HG03469 (cell line): ENCODE measurements at regions not wholly inside any gene's neighbourhood (a gene's known extent, or its start where the extent isn't known, plus 50 kb on each side); places are given as distances from the start of the nearest gene placed in this dataset.
"Not testable (repeated sequence)": the region's sequence is repeated elsewhere in the genome, so short reads cannot be mapped to it uniquely, and the experiment has no call there.

Source experiments
- ATAC-seq: cut with Tn5 transposase; IDR thresholded peaks from one replicate; pipeline ENCODE4 v1.9.1; 2021; ENCODE audit warnings: mild to moderate bottlenecking, moderate library complexity, moderate number of reproducible peaks; ENCODE audit not compliant: unreplicated experiment

- ATAC-seq = no peak
Observed at GRCh38 chr21:28487455-28488070, 505.1 kb downstream of the LTN1 start.

GRCh38 chr21:28485301-28486022, 507.2 kb downstream of the LTN1 start:
- no peak for ATAC-seq

GRCh38 chr21:28483301-28484035, 509.2 kb downstream of the LTN1 start:
- no peak for ATAC-seq

- no peak for ATAC-seq
Observed at GRCh38 chr21:28482657-28483056, 510.0 kb downstream of the LTN1 start.

GRCh38 chr21:28480470-28480869, 512.2 kb downstream of the LTN1 start:
- ATAC-seq = peak; percentile 65

- peak; percentile 45 for ATAC-seq
Observed at GRCh38 chr21:28473530-28474220, 519.0 kb downstream of the LTN1 start.

GRCh38 chr21:28472543-28472942, 520.1 kb downstream of the LTN1 start:
- ATAC-seq = not testable (repeated sequence)

GRCh38 chr21:28464988-28465387, 527.7 kb downstream of the LTN1 start:
- ATAC-seq = no peak

GRCh38 chr21:28464095-28464494, 528.6 kb downstream of the LTN1 start:
- ATAC-seq = no peak

- no peak for ATAC-seq
Observed at GRCh38 chr21:28459193-28459592, 533.5 kb downstream of the LTN1 start.

- no peak for ATAC-seq
Observed at GRCh38 chr21:28458446-28458845, 534.2 kb downstream of the LTN1 start.

- ATAC-seq = no peak
Observed at GRCh38 chr21:28455253-28455600, 537.5 kb downstream of the LTN1 start.

GRCh38 chr21:28454564-28455252, 538.0 kb downstream of the LTN1 start:
- ATAC-seq = no peak

- no peak for ATAC-seq
Observed at GRCh38 chr21:28447462-28447861, 545.2 kb downstream of the LTN1 start.

GRCh38 chr21:28445141-28445830, 547.4 kb downstream of the LTN1 start:
- no peak for ATAC-seq

GRCh38 chr21:28444557-28444956, 548.1 kb downstream of the LTN1 start:
- no peak for ATAC-seq

- no peak for ATAC-seq
Observed at GRCh38 chr21:28444111-28444510, 548.6 kb downstream of the LTN1 start.

GRCh38 chr21:28442624-28443023, 550.1 kb downstream of the LTN1 start:
- no peak for ATAC-seq

GRCh38 chr21:28442085-28442484, 550.6 kb downstream of the LTN1 start:
- ATAC-seq = no peak

GRCh38 chr21:28439788-28440187, 552.9 kb downstream of the LTN1 start:
- ATAC-seq = no peak
